SK-N-SH treated with all-trans-retinoic acid at 6 μM for 48 hours (cell line): ENCODE measurements at regions not wholly inside any gene's neighbourhood (a gene's known extent, or its start where the extent isn't known, plus 50 kb on each side); places are given as distances from the start of the nearest gene placed in this dataset.

Source experiments
- GLIS3 ChIP-seq: fragments of 250-450 bp; sonication (Bioruptor Pico); IDR thresholded peaks from 2 replicates; pipeline ENCODE4 v1.5.0; 2020; ENCODE audit warnings: mild to moderate bottlenecking, moderate library complexity
- TCF4 ChIP-seq: fragments of 250-450 bp; sonication (Bioruptor Pico); IDR thresholded peaks from 2 replicates; pipeline ENCODE4 v1.8.0; 2021; ENCODE audit warnings: mild to moderate bottlenecking, moderate library complexity, borderline replicate concordance
- TOX ChIP-seq: fragments of 250-450 bp; sonication (Bioruptor Pico); IDR thresholded peaks from 2 replicates; pipeline ENCODE4 v1.8.0; 2021; ENCODE audit warnings: mild to moderate bottlenecking, moderate library complexity, borderline replicate concordance
- TSHZ2 ChIP-seq: fragments of 250-450 bp; sonication (Bioruptor Pico); IDR thresholded peaks from 2 replicates; pipeline ENCODE4 v1.5.0; 2020; ENCODE audit warnings: mild to moderate bottlenecking, moderate library complexity

- TF ChIP-seq TOX (CRISPR knock-in tag) (no peak), GLIS3 (no peak), TCF4 (CRISPR knock-in tag) (no peak), TSHZ2 (CRISPR knock-in tag) (no peak)
Measured at GRCh38 chr2:142484111-142484510, 353.3 kb upstream of the LRP1B start.
